ENCODE measurements at regions not wholly inside any gene's neighbourhood (a gene's known extent, or its start where the extent isn't known, plus 50 kb on each side); places are given as distances from the start of the nearest gene placed in this dataset.
"Not testable (repeated sequence)": the region's sequence is repeated elsewhere in the genome, so short reads cannot be mapped to it uniquely, and the experiment has no call there.

DNA sequence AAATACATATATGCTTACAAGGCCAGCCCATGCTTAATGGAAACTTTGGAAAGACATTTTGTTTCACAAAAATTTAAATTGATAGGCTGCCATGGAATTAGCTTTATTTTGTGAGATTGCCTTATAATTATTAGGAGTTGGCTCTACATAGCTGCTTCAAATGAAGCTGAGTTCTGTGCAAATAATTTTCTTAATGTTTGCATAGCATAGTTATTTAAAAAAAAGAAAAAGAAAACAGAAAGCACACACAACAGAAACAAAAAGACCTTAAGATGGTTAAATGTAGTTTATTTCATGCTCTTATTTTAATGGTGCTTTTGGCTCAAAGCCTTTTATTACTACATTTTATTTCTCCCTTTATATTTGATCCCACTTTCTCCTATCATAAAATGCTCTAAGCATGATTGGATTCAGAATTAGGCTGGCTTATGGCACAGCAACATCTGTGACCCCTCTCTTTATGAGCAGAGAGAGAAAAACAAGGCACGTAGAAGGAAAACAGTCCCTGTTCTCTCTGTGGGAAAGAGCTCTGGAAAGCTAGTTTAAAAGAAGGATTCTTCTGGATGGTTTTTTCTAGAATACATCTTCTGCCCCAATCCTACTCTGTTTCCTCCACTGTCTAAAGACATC lies 530.5 kb downstream of the NTRK2 start:
- DNase-seq = no peak

DNA sequence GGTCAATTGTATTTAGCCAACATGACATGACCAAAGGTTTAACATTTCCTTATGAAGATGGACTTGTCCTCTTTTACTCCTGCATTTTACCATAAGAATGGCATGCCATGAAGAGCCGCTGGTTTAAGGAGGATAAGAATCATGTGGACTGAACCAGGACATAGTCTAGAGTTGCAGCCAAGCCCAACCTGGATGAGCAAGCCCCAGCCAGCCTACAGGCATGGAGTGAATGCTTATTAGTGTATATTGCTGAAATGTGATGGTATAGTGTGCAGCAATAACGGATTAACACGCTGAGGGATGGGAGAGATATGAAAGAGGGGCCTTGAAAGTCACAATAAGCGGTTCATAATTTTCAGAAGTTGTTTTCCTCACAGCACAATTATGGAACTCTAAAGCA lies 523.2 kb downstream of the NTRK2 start:
- DNase-seq = no peak

DNA sequence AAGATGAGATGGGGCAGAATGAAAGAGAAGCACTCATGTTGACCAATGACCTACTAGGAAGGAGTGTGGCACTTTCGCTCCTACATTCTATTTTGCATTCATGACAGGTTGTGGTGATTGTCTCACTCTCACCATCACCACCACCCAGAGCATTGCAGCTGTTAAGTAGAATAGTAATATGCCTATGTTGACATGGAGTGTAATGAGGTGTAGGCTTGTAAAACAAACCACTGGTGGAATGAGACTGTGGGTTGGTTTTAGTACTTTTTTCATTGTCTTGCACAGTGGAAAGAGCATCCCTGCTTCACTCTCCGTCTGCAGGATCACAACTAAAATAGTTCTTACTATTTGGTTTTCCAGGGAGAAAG lies 516.7 kb downstream of the NTRK2 start:
- no peak for DNase-seq

DNA sequence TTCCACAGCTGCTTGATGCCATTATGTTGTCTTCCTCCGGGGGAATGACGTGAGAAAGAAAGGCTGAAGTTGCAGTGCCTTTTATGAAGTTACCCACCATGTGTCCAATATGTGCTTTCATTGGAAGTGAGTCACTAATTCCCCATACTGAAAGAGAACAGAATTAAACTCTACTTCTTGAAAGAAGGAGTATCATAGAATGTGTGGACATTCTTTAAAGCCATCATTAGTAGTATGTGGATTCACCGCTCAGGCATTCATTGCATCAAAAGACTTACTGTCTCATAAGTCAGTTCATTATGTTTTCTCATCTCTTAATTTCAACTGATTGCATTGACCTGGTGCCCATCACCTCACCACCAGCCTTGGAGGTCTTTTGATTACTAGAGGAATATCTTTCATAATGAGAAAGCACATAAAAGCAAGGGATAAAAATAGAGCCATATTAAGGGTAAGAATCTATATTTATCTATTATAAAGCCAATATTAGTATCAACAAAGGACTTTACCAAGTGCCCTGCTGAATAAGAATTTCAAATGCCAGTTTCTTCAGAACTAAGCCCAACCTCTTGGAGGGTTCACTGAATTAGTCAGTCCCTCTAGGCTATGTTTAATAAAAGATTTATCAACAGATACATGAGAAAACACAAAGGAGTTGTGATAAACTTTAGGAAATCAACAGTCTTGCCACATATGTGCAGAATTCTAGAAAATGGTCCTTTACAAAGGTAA lies 516.1 kb downstream of the NTRK2 start:
- no peak for DNase-seq

DNA sequence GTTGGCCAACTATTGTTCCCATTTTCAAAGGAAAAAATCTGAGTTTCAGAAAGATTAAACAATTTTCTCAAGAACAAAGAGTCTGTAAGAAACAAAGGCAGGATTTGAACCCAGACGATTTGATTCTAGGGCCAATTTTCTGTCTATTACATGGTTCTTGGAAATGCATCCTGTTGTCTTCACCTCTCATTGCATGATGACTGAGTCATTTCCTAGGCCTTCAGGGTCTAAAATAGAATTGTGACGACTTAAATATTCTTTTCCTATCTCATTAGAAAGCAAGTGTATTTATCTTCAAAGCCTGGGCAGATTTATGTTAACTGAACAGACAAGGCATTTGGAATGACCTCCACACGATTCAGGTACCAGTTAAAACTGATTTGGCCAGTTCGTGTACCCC lies 512.9 kb downstream of the NTRK2 start:
- no peak for DNase-seq

DNA sequence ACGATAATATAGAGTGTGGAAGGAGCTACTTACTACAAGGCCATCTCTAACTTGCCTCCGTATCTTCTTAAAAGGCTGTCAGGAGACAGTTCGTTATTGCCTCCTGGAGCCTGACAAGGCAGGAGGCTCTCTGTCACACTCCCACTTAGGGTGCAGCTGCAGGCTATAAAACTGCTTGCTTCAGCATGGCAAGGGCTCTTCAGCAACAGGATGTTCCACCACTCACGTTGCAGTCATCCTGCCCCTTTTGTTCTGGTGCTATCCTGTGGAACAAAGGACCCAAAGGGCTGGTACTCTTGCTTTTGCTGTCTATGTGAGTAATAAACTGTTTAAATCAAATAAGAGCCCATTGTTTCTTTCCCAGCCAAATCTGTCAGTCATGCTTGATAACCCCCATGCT lies 508.9 kb downstream of the NTRK2 start:
- DNase-seq = no peak

DNA sequence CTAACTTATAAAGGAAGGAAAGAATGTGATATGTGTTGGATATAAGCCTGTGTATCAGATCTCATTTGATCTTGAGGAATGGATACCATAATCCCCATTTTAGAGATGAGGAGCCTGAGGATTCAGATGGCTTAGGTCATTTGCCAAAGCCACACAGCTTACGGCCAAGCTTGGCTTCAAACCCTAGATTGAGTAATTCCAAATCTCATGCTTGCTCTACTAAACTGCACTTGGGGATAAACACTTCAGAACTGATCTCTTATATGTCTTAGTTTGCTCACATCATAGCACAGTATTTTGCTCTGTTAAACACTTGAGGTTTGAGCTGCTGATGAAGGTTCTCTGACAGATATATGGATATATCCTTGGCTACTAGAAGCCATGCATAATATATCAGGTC lies 504.4 kb downstream of the NTRK2 start:
- DNase-seq = no peak

DNA sequence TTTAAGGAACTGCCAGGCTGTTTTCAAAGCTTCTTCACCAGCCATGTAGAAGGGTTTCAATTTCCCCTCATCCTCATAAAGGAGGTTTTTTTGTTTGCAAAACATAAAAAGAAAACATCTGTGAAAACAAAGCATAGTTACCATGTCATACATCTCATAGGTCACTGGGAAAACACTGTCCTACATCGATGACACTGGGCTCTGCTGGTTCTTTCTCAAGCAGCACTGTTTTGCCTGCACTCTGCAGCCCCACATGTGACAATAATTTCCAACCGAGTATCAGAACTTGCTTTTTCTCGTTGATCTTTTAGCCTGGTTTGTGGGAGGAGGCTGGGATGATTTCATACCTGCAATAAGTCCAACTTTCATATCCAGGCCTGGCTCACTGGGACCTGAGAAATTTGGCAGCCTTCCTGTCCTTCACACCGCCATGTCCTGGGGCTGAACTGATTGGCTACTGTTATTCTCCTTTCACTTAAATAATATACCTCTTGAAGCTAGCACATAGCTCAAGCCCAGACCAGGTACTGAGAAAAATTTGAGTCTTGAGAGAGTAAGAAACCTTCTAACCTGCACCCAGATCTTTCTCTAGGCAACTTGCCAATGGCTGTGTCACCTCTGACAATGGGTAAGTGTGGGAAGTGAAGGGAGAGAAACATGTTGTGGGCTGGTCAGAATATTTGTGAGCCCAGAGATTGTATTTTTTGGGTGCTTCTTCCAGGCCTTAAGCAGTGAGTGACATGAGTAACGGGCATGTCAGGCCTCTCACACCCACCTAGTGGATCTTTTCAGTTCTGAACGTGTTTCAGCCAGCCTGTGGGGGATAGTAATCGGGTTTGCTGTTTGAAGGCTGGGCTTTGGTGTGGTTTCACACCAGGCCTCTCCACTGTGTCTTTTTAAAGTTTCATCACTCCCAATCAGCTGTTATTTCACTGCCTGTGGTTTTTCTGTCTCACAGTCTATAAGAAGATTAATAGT lies 502.8 kb downstream of the NTRK2 start:
- no peak for DNase-seq

DNA sequence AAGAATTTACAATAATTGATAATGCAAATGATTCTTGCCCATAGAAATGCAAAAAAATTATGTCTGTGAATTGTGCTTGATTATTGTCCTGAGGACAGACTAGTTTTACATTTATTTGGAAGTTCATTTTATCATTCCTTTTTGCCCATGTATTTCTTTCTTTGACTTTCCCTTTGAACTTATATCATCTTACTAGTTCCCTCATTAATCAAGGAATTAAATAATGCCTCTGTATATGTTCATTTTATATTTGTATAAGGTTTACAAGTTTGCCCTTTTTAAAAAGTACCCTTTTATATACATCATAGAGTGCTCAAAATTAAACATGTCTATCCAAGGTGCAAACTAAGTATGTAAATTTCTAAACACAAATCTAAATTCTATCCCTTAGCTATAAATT lies 501.6 kb downstream of the NTRK2 start:
- DNase-seq = no peak

DNA sequence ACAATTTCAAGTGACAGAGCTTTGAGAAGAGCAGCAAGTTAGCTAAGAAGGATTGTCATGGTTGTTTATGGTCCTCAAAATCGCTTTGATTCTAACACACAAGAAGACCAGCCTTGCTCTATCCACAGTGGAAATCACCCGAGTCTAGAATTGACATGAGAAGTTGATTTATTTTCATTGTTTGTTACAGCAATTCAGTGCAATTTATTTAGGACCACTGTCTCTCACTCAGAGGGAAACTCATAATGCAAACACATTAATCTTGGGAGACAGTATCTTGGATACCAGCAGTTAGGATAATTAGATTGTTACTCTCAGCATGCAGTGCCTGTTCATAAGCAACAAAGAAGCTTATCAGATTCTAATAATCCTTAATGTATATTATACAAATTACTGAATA lies 498.9 kb downstream of the NTRK2 start:
- no peak for DNase-seq

DNA sequence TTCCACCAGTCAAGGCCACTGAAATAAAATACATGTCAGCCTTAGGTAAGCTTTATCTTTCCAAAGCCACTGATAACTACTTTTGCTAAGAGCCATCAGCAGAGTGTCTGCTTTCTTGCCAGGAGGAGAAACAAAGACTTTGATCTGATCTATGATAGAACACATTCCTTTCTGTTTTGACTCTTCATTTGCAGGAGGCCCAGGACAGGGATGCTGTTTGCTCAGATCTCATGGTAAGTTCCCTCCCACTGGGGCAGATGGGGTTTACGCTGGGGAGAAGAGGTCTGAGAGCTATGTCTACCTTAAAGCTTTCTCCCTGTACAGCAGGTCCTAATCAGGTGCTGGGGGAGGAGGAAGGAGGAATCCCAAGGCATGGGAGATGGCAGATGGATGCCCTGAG lies 497.6 kb downstream of the NTRK2 start:
- no peak for DNase-seq

DNA sequence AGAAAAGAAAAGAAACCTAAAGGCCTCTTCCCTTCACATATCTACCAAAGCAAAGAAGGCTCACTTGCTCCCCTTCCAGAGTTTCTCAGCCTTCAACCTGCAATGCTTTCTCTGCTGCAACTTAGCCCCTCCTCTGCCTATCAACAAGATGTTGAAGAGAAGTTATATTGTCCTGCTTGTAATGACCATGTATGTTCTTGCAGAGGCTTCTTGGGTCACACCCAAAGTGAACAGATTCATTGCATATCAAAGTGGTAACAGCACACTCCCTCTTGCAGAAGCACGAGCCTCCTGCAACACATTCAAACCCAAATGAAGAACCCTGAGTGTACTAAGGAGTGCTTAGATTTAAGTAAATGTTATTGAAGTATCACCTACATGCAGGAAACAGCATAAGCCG lies 494.3 kb downstream of the NTRK2 start:
- DNase-seq = no peak

DNA sequence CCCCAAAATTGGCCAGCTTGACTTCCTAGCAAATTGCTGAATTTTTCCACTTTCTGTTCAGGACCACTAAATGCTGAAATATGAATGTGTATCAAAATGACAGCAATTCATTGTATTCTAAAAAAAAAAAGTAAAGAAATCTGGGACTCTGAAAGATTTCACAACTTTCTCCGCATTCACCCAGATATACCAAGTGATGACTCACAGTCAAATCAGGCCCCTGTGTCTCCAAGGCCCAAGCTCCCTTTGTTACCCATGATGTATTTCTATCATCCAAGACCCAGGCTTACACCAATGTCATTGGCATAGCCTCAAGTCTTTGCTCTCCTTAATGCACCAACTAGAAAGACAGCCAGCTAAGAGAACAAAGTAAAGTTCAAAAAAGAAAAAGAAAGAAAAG lies 493.9 kb downstream of the NTRK2 start:
- no peak for DNase-seq

DNA sequence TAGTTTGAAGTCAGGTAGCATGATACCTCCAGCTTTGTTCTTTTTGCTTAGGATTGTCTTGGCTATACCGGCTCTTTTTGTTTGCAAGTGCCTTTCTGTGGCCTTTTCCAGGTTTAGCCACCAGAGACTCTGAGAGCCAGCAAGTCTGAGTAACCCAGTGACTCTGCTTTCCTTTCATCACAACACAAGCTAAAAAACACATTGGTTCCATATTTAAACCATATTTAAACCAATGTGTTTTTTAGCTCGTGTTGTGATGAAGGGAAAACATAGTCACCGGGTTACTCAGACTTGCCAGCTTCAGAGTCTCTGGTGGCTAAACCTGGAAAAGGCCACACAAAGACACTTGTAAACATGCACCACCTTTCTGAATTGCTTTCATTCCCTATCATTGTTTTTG lies 493.3 kb downstream of the NTRK2 start:
- no peak for DNase-seq

DNA sequence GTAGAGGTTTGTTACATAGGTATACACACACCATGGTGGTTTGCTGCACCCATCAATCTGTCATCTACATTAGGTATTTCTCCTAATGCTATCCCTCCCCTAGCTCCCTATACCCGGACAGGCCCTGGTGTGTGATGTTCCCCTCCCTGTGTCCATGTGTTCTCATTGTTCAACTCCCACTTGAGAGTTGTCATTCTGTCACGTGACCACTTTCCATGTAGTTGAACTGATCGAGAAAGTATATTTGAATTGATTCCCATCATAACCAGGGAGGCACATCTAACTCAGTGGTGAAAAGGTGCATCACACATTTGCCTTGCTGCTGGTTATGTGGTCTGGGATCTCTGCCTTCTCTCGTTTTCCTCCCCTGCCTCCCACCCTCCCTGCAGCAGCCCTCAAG lies 491.4 kb downstream of the NTRK2 start:
- not testable (repeated sequence) for DNase-seq

DNA sequence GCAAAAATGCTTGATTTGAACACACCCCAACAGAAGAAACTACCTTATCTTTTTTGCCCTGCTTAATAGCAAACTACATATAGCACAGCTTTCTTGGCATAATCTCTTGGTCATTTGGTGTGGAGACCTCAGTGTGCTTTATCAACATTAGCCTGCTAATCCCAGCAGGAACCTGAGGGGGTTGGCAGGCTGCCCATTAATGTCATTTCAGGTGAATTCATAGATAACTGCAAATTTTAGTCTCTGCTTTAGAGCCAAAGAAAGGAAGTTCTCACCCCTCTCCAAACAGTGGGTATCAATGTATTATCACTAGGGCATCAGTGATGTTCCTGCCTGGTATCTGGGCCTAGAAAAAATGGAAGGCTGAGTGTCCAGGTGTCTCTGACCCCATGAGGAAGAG lies 489.0 kb downstream of the NTRK2 start:
- no peak for DNase-seq

DNA sequence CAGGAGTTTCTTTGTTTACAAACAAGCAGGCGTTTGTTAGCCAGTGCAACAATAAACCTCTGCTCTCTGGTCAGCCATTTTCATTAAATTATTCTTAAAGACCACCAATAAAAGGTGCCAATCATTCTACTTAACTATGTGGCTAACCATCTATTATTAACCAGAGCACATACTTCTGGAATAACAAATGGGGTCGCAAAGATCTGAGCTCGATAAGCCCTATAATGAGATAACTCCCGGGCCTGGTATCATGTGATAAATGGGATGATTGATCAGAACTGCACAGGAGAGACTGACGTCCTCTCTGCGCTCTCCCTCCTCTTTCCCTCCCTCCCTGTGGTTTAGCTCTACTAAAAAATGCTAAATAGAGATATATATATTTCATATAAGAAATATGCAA lies 488.2 kb downstream of the NTRK2 start:
- no peak for DNase-seq

DNA sequence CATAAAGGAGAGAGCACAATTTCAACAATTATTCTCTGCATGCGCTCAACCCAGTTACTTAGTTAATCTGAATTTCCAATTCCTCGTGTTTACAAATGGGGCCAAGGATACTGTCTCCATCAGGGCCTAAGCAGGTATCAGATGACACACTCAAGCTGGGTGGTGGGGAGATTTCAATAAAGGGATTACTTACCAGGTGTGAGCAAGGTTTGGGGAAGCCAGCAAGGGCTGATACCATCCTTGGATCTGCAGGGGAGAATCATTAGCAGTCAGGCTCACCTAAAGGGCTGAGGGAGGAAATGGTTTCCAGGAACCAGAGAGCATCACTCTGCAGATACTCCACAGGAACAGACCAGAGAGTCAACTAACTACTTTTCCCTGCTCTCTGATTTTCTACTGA lies 487.1 kb downstream of the NTRK2 start:
- DNase-seq = no peak

DNA sequence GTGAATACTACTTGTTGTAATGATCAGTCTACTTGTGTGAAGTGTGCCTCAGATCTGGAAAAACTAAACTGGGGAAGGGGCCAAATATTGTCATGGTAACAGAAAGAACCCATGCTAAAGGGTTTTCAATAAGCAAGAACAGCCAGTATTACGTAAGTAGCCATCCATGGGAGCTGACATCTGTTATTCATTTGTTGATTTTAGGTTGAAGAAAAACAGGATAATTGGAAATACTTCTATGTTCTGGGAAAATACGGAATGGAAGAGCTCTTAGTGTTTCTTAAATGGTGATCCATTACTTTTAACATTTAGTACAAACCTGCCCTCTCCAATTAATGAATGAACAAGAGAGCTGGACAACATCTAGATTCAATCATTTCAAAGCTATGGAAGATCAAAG lies 485.8 kb downstream of the NTRK2 start:
- no peak for DNase-seq

DNA sequence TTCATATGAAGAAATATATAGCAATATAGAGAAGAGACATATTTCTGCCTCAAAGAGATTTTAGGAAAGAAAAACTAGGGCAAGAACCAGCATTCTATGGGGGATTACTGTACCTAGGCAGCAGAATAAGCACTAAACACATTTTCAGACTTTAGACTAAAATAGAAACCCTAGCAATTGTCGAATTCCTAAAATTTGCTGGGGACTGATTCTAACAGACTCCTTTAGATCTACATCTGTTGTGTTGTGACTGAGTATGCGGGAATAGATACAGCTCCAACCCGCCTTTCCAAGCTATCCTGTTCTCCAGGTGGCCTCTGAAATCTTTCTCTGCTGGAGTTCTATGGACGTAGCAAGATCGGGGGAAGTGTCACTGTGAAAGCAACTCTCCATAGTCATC lies 482.2 kb downstream of the NTRK2 start:
- DNase-seq = no peak

DNA sequence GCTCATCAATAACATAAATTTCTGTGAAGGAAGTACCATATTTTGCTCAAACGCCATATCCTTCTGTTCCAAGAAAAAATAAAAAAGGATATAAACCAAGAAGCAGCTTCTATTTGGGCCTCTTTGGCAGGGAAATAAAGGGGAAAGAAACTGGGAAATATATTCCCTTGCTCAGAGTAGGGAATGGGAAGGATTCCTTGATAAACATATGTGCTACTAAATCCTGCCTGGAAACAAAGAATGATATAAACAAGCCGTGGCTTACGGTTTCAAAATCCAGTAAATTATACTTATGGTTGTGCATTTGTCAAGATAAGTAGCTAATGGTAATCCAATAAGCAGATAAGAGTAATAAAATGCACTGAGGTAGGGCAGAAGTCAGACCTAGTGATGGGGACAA lies 481.6 kb downstream of the NTRK2 start:
- DNase-seq = no peak

DNA sequence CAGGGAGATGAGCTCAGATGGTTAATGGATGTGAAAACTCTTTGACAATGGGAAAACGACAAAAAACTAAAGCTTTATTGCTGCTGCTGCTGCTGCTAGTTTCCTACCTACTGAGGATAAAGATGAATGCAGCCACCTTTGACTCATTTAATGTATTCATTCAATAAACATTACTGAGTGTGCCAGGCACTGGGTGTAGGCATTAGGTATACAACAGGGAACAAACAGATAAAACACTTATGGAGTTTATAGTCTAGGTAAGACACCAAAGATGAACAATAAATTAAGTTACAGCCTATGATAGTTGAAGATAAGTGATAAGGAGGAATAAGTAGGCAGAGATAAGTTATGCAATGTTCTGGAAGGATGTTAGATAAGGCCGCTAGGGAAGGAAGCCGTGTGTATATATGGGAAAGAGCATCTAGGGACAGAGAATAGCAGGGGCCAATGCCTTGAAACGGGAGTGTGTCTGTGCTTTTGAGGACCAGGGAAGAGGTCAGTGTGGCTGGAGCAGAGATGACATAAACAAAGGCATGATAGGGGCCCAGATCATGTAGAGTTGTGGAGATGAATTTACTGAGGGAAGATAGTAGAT lies 477.6 kb downstream of the NTRK2 start:
- no peak for DNase-seq

DNA sequence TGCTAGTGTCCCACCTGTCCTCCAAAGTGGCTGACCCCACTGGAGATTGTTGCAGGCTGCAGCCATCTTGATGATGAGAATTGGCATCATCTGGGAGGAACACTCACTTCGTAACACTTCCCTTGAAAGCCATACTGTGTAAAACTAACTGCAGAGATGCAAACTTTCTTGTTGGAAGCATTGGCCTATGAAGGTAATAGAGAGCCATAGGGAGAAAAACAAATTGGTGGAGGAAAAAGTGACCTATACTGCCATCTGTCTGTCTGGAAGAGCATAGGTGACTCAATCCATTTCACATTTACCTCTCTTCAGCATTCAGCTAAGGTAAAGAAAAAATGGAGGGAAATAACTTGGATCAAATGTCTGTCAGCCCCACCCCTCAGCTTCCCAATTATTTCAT lies 473.4 kb downstream of the NTRK2 start:
- DNase-seq = peak in 1 of 5 experiments; percentile 5

All from T-helper 2 cell (primary cell).